Vagina (tissue), 2 donors: ENCODE measurements at regions not wholly inside any gene's neighbourhood (a gene's known extent, or its start where the extent isn't known, plus 50 kb on each side); places are given as distances from the start of the nearest gene placed in this dataset.

Experiments used
- DNase-seq, 2 donors: peaks; one replicate each; pipeline ENCODE4 v3.0.0-alpha.2; 2017; ENCODE audit errors: extremely low spot score in 2 of 2
- H3K27ac ChIP-seq: fragments of 200-600 bp; sonication (generic); one replicate; pipeline ENCODE4 v1.5.1; 2019
- H3K27me3 ChIP-seq: fragments of 200-600 bp; sonication (generic); one replicate; pipeline ENCODE4 v1.5.1; 2019
- H3K36me3 ChIP-seq, 2 donors: fragments of 200-600 bp; sonication (generic); one replicate each; pipeline ENCODE4 v1.5.1; 2017 to 2019
- H3K4me1 ChIP-seq: fragments of 200-600 bp; sonication (generic); one replicate; pipeline ENCODE4 v1.5.1; 2019
- H3K4me3 ChIP-seq, 2 donors: fragments of 200-600 bp; sonication (generic); 1 replicate in 1 of 2; 2 replicates in 1 of 2; pipeline ENCODE4 v1.5.1; 2016 to 2019
- H3K9me3 ChIP-seq: fragments of 200-600 bp; sonication (generic); one replicate; pipeline ENCODE4 v1.5.1; 2019
- POLR2A ChIP-seq, 2 donors: fragments of 450-650 bp; IDR thresholded peaks; one replicate each; pipeline ENCODE4 v1.6.1; 2017; ENCODE audit warnings: antibody characterized with exemption in 2 of 2, mild to moderate bottlenecking in 2 of 2, moderate library complexity in 2 of 2
- POLR2AphosphoS5 ChIP-seq, 2 donors: sonication (generic); formaldehyde crosslinking; IDR thresholded peaks; one replicate each; pipeline ENCODE4 v1.9.0; 2017; ENCODE audit warnings: antibody characterized with exemption in 2 of 2, mild to moderate bottlenecking in 2 of 2, low read depth in 1 of 2; ENCODE audit not compliant: insufficient read depth in 1 of 2
- intact Hi-C: fragments of 100-400 bp; cut with DNase I; formaldehyde crosslinking; loops from one replicate; pipeline ENCODE4 v1.15.1; 2023
- TF ChIP-seq, protein P1 (sequence below), 3 experiments: fragments of 450-650 bp in 2 of 3; fragments of 200-600 bp in 1 of 3; sonication (generic) in 1 of 3; IDR thresholded peaks; one replicate each; pipeline ENCODE4 v1.5.1; 2017 to 2019; ENCODE audit warnings: antibody characterized with exemption in 3 of 3, mild to moderate bottlenecking in 2 of 3, moderate library complexity in 2 of 3

DNA sequence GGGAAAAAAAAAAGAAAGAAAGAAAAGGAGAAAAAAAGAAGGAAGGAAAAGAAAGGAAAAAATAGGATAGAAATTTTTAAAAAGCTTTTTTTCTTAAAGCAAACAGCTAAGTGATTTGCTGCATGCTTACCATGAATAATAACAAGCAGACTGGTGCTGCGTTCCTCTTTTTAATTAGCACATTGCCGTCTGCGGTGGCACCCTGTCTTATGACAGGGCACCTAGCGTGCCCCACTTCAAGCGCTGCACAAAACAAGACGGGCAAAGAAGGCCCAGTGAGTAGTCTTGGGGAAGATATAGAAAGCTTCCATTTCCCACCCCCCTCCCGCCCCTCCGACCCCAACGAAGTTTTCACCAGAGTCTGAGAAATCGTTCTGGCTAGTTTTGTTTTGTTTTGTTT is 513.9 kb downstream of the ZNF608 start:
- H3K27ac ChIP-seq, result no peak overlapping the region
- intact Hi-C loops, result no loop called here
- no peaks in the 10 kb centered on the region for H3K27me3 ChIP-seq
- no peak overlapping the region for H3K4me3 ChIP-seq
- no peak for DNase-seq
- no peaks in the 10 kb centered on the region for H3K9me3 ChIP-seq
- no peaks in the 10 kb centered on the region for H3K4me1 ChIP-seq
- H3K36me3 ChIP-seq, result no peaks in the 10 kb centered on the region
- TF ChIP-seq, protein P1, sequence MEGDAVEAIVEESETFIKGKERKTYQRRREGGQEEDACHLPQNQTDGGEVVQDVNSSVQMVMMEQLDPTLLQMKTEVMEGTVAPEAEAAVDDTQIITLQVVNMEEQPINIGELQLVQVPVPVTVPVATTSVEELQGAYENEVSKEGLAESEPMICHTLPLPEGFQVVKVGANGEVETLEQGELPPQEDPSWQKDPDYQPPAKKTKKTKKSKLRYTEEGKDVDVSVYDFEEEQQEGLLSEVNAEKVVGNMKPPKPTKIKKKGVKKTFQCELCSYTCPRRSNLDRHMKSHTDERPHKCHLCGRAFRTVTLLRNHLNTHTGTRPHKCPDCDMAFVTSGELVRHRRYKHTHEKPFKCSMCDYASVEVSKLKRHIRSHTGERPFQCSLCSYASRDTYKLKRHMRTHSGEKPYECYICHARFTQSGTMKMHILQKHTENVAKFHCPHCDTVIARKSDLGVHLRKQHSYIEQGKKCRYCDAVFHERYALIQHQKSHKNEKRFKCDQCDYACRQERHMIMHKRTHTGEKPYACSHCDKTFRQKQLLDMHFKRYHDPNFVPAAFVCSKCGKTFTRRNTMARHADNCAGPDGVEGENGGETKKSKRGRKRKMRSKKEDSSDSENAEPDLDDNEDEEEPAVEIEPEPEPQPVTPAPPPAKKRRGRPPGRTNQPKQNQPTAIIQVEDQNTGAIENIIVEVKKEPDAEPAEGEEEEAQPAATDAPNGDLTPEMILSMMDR (IDR thresholded peaks at IDR 0.05), result no peak
- TF ChIP-seq POLR2A (IDR thresholded peaks at IDR 0.05) (no peak), POLR2AphosphoS5 (IDR thresholded peaks at IDR 0.05; ENCODE audit: insufficient read depth in 1 of 2, low read depth in 1 of 2) (no peak)

DNA sequence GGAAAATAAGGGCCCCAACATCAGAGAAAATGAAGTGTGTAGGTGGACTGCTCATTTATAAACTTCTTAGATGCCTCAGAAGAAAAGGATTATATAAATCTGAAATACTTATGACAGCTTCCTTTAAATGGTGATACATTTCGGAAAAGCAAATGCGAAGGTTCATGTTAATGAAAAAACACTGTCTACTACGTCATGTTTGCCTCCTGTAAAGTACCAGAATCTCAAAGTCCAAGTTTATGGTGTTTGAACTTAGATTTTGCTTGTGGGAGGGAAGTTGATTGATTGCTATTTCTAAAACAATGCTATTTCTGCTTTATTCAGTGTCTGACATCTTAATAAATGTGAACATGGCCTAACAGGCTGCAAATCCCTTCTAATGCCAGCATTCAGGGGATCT is 514.6 kb downstream of the ZNF608 start:
- no peaks in the 10 kb centered on the region for H3K9me3 ChIP-seq
- no peak overlapping the region for H3K27ac ChIP-seq
- H3K4me1 ChIP-seq, result no peaks in the 10 kb centered on the region
- DNase-seq, result no peak
- TF ChIP-seq POLR2A (IDR thresholded peaks at IDR 0.05), result no peak
- no peak for TF ChIP-seq POLR2AphosphoS5 (IDR thresholded peaks at IDR 0.05; ENCODE audit: insufficient read depth in 1 of 2, low read depth in 1 of 2)
- TF ChIP-seq, protein P1 (IDR thresholded peaks at IDR 0.05), result no peak
- intact Hi-C loops, result no loop called here
- no peak overlapping the region for H3K4me3 ChIP-seq
- H3K36me3 ChIP-seq, result no peaks in the 10 kb centered on the region
- H3K27me3 ChIP-seq, result no peaks in the 10 kb centered on the region

DNA sequence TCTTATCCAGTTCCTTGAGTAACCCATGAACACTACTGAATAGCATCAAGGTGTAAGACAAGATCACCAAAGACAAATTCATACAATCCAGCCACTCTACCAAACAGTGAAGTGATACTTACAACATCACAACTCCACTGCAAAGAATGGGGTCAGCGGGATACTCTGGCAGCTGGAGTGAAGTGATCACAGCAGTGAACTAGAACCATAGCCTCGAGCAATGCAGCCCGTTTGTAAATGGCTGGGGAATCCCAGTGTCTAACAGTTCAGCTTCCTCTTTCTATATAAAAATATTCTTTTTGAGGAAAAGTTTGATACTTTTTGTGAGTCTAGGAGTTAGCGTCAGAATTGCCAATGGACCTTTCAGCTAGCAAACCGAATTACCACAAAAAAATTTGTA is 515.2 kb downstream of the ZNF608 start:
- H3K4me3 ChIP-seq, result no peak overlapping the region
- intact Hi-C loops, result no loop called here
- no peaks in the 10 kb centered on the region for H3K36me3 ChIP-seq
- TF ChIP-seq POLR2A (IDR thresholded peaks at IDR 0.05), result no peak
- TF ChIP-seq, protein P1 (IDR thresholded peaks at IDR 0.05), result no peak
- no peak for TF ChIP-seq POLR2AphosphoS5 (IDR thresholded peaks at IDR 0.05; ENCODE audit: insufficient read depth in 1 of 2, low read depth in 1 of 2)
- no peak overlapping the region for H3K27ac ChIP-seq
- H3K4me1 ChIP-seq, result no peaks in the 10 kb centered on the region
- H3K9me3 ChIP-seq, result no peaks in the 10 kb centered on the region
- DNase-seq, result no peak
- H3K27me3 ChIP-seq, result no peaks in the 10 kb centered on the region

DNA sequence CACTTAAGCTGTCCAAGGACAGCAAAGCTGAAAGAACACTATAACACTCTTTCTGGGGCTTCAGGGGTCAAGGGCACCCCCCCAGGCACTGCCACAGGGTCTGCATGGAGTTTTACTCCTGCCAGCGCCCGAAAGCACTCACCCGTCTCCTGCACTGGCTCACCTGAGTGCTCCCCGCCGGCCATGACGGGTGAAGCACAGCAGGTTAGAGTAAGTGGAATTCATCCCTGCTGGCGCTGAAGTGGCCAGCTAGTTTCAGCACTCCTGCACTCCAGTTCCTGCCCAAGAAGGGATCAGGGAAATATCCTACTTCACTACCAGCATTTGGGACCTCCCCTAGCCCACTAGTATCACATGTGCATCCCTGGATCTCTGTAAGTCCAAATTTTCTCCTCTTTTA is 516.0 kb downstream of the ZNF608 start:
- H3K36me3 ChIP-seq, result no peaks in the 10 kb centered on the region
- intact Hi-C loops, result no loop called here

DNA sequence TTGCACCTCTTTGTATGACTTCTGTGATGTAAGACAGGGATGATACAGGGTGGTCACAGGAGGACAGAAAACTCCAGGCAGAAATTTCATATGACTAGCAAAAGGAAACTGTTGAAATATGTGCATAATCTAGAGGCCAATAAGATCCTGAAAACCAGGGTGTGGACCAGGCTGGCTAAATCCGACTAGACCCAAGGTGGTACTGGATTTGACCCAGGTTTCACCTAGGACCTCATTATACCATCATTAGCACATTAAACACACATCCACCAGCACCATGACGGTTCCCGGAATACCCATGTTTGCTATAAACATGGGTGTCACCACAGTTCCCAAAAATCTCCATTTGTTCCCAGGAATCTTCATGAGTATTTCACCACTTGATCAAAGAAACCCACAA is 517.1 kb downstream of the ZNF608 start:
- TF ChIP-seq, protein P1 (IDR thresholded peaks at IDR 0.05), result no peak
- TF ChIP-seq POLR2A (IDR thresholded peaks at IDR 0.05) (no peak), POLR2AphosphoS5 (IDR thresholded peaks at IDR 0.05; ENCODE audit: insufficient read depth in 1 of 2, low read depth in 1 of 2) (no peak)
- intact Hi-C loops, result no loop called here
- Histone ChIP-seq H3K4me3 (no peak overlapping the region), H3K27me3 (no peaks in the 10 kb centered on the region), H3K4me1 (no peaks in the 10 kb centered on the region), H3K27ac (no peak overlapping the region), H3K9me3 (no peaks in the 10 kb centered on the region), H3K36me3 (no peaks in the 10 kb centered on the region)
- DNase-seq, result no peak

More for the DNA sequence above, 516.0 kb downstream of the ZNF608 start:
- Histone ChIP-seq H3K27me3 (no peaks in the 10 kb centered on the region), H3K4me3 (no peak overlapping the region), H3K4me1 (no peaks in the 10 kb centered on the region), H3K27ac (no peak overlapping the region), H3K9me3 (no peaks in the 10 kb centered on the region)
- TF ChIP-seq, protein P1 (IDR thresholded peaks at IDR 0.05), result no peak
- TF ChIP-seq POLR2AphosphoS5 (IDR thresholded peaks at IDR 0.05; ENCODE audit: insufficient read depth in 1 of 2, low read depth in 1 of 2) (no peak), POLR2A (IDR thresholded peaks at IDR 0.05) (no peak)
- no peak for DNase-seq
